GM23338 (cell line): ENCODE measurements at regions not wholly inside any gene's neighbourhood (a gene's known extent, or its start where the extent isn't known, plus 50 kb on each side); places are given as distances from the start of the nearest gene placed in this dataset.

Experiments
- ATAC-seq: fragments of 200-7000 bp; cut with Tn5 transposase; 3 replicates; pipeline ENCODE4 v1.9.1; 2020
- DNase-seq: peaks from one replicate; pipeline ENCODE4 v3.0.0-alpha.2; 2015; ENCODE audit warnings: low spot score
- H2AFZ ChIP-seq: fragments of 200-600 bp; sonication (generic); 2 replicates; pipeline ENCODE4 v1.8.0; 2016; ENCODE audit warnings: antibody characterized with exemption, mild to moderate bottlenecking, moderate library complexity
- H3F3A ChIP-seq: fragments of 200-600 bp; sonication (generic); replicated peaks from 2 replicates; pipeline ENCODE4 v1.8.0; 2017; ENCODE audit warnings: antibody characterized with exemption, mixed run types, low read depth
- H3K27ac ChIP-seq: fragments of 200-600 bp; sonication (generic); 2 replicates; pipeline ENCODE4 v1.6.1; 2016; ENCODE audit warnings: low read depth
- H3K27me3 ChIP-seq: fragments of 200-600 bp; sonication (generic); 2 replicates; pipeline ENCODE4 v1.8.0; 2016; ENCODE audit warnings: mild to moderate bottlenecking, mixed run types, moderate library complexity; ENCODE audit not compliant: insufficient read depth
- H3K36me3 ChIP-seq: fragments of 200-600 bp; sonication (generic); 2 replicates; pipeline ENCODE4 v1.8.0; 2016; ENCODE audit warnings: mild to moderate bottlenecking; ENCODE audit not compliant: insufficient read depth
- H3K4me1 ChIP-seq: fragments of 200-600 bp; sonication (generic); 2 replicates; pipeline ENCODE4 v1.8.0; 2016; ENCODE audit warnings: mild to moderate bottlenecking, moderate library complexity; ENCODE audit not compliant: insufficient read depth
- H3K4me2 ChIP-seq: fragments of 200-600 bp; sonication (generic); 2 replicates; pipeline ENCODE4 v1.7.1; 2017; ENCODE audit warnings: mixed run types
- H3K4me3 ChIP-seq: fragments of 200-600 bp; sonication (generic); 2 replicates; pipeline ENCODE4 v1.6.1; 2016; ENCODE audit warnings: mixed run types
- H3K79me2 ChIP-seq: fragments of 200-600 bp; sonication (generic); replicated peaks from 2 replicates; pipeline ENCODE4 v1.8.0; 2017; ENCODE audit warnings: mild to moderate bottlenecking; ENCODE audit not compliant: insufficient read depth
- H3K9me2 ChIP-seq: fragments of 200-600 bp; sonication (generic); 2 replicates; pipeline ENCODE4 v1.8.0; 2017; ENCODE audit not compliant: insufficient read depth
- H4K20me1 ChIP-seq: fragments of 200-600 bp; sonication (generic); replicated peaks from 2 replicates; pipeline ENCODE4 v1.8.0; 2017; ENCODE audit warnings: mild to moderate bottlenecking; ENCODE audit not compliant: insufficient read depth
- H3K27ac Mint-ChIP-seq: 2 replicates; pipeline ENCODE4 v1.8.0; 2020; ENCODE audit warnings: inconsistent platforms, mild to moderate bottlenecking, moderate library complexity, mixed read lengths
- H3K27me3 Mint-ChIP-seq: 3 replicates; pipeline ENCODE4 v1.8.0; 2022; ENCODE audit warnings: low read depth, mild to moderate bottlenecking, moderate library complexity, mixed read lengths, inconsistent platforms; ENCODE audit not compliant: insufficient read depth, poor library complexity
- H3K36me3 Mint-ChIP-seq: 3 replicates; pipeline ENCODE4 v1.8.0; 2021; ENCODE audit warnings: low read depth, mild to moderate bottlenecking, inconsistent platforms, moderate library complexity, mixed read lengths
- H3K4me1 Mint-ChIP-seq: 3 replicates; pipeline ENCODE4 v1.8.0; 2020; ENCODE audit warnings: mild to moderate bottlenecking, inconsistent platforms, mixed read lengths
- H3K4me3 Mint-ChIP-seq: 3 replicates; pipeline ENCODE4 v1.8.0; 2021; ENCODE audit warnings: moderate library complexity, mild to moderate bottlenecking, inconsistent platforms, mixed read lengths
- H3K9me3 Mint-ChIP-seq: 3 replicates; pipeline ENCODE4 v1.8.0; 2020; ENCODE audit warnings: moderate library complexity, mild to moderate bottlenecking, inconsistent platforms, mixed read lengths
- EZH2 ChIP-seq: fragments of 200-600 bp; sonication (generic); IDR thresholded peaks from one replicate; pipeline ENCODE4 v1.8.0; 2017; ENCODE audit warnings: antibody characterized with exemption, mild to moderate bottlenecking, low read depth; ENCODE audit not compliant: unreplicated experiment
- EZH2phosphoT487 ChIP-seq: fragments of 200-600 bp; sonication (generic); IDR thresholded peaks from one replicate; pipeline ENCODE4 v1.8.1; 2018; ENCODE audit warnings: antibody characterized with exemption; ENCODE audit not compliant: unreplicated experiment
- JUNB ChIP-seq: IDR thresholded peaks from one replicate; pipeline ENCODE4 v1.6.1; 2016; ENCODE audit warnings: antibody characterized with exemption; ENCODE audit not compliant: unreplicated experiment
- POLR2AphosphoS5 ChIP-seq: IDR thresholded peaks from 2 replicates; pipeline ENCODE4 v1.6.1; 2016; ENCODE audit warnings: antibody characterized with exemption, low read depth
- ZNF331 ChIP-seq: fragments of 250-450 bp; sonication (Bioruptor Pico); IDR thresholded peaks from 2 replicates; pipeline ENCODE4 v1.5.0; 2020; ENCODE audit warnings: low read depth, mild to moderate bottlenecking, moderate library complexity
- TF ChIP-seq, protein P1 (sequence below): fragments of 250-450 bp; sonication (Bioruptor Pico); IDR thresholded peaks from 2 replicates; pipeline ENCODE4 v1.5.0; 2020; ENCODE audit warnings: mild to moderate bottlenecking, moderate library complexity
- TF ChIP-seq, protein P2 (sequence below): IDR thresholded peaks from 2 replicates; pipeline ENCODE4 v1.6.1; 2016; ENCODE audit warnings: antibody characterized with exemption
- TF ChIP-seq, protein P3 (sequence below), 2 experiments: fragments of 200-600 bp in 1 of 2; sonication (generic) in 1 of 2; conservative IDR thresholded peaks; 2 replicates each; pipeline versions ENCODE4 v1.5.1 to v1.6.1; 2016 to 2017; ENCODE audit warnings: antibody characterized with exemption in 2 of 2, low read depth in 2 of 2, mild to moderate bottlenecking in 2 of 2, moderate library complexity in 1 of 2
- TF ChIP-seq, protein P4 (sequence below): IDR thresholded peaks from one replicate; pipeline ENCODE4 v1.6.1; 2018; ENCODE audit warnings: antibody characterized with exemption; ENCODE audit not compliant: unreplicated experiment

DNA sequence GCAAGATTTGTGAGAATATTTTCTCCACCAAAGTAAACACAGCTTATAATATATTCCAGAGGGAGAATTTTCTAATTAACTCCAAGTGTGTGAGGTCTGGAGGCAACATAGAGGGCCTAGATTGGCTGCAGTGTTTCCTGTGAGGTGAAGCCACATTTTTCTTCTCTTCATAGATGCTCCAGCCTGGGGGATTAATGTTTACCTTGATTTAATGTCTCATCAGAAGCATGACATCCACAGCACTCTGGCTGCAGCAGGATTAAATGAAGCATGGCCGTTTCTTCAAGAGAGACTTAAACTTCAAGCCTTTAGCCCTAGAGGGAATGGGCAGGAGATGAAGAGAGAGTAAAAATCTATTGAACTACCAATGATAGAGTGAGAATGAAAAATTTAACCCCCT, 137.9 kb upstream of the ZBTB20 start (continued):
- TF ChIP-seq, protein P1, sequence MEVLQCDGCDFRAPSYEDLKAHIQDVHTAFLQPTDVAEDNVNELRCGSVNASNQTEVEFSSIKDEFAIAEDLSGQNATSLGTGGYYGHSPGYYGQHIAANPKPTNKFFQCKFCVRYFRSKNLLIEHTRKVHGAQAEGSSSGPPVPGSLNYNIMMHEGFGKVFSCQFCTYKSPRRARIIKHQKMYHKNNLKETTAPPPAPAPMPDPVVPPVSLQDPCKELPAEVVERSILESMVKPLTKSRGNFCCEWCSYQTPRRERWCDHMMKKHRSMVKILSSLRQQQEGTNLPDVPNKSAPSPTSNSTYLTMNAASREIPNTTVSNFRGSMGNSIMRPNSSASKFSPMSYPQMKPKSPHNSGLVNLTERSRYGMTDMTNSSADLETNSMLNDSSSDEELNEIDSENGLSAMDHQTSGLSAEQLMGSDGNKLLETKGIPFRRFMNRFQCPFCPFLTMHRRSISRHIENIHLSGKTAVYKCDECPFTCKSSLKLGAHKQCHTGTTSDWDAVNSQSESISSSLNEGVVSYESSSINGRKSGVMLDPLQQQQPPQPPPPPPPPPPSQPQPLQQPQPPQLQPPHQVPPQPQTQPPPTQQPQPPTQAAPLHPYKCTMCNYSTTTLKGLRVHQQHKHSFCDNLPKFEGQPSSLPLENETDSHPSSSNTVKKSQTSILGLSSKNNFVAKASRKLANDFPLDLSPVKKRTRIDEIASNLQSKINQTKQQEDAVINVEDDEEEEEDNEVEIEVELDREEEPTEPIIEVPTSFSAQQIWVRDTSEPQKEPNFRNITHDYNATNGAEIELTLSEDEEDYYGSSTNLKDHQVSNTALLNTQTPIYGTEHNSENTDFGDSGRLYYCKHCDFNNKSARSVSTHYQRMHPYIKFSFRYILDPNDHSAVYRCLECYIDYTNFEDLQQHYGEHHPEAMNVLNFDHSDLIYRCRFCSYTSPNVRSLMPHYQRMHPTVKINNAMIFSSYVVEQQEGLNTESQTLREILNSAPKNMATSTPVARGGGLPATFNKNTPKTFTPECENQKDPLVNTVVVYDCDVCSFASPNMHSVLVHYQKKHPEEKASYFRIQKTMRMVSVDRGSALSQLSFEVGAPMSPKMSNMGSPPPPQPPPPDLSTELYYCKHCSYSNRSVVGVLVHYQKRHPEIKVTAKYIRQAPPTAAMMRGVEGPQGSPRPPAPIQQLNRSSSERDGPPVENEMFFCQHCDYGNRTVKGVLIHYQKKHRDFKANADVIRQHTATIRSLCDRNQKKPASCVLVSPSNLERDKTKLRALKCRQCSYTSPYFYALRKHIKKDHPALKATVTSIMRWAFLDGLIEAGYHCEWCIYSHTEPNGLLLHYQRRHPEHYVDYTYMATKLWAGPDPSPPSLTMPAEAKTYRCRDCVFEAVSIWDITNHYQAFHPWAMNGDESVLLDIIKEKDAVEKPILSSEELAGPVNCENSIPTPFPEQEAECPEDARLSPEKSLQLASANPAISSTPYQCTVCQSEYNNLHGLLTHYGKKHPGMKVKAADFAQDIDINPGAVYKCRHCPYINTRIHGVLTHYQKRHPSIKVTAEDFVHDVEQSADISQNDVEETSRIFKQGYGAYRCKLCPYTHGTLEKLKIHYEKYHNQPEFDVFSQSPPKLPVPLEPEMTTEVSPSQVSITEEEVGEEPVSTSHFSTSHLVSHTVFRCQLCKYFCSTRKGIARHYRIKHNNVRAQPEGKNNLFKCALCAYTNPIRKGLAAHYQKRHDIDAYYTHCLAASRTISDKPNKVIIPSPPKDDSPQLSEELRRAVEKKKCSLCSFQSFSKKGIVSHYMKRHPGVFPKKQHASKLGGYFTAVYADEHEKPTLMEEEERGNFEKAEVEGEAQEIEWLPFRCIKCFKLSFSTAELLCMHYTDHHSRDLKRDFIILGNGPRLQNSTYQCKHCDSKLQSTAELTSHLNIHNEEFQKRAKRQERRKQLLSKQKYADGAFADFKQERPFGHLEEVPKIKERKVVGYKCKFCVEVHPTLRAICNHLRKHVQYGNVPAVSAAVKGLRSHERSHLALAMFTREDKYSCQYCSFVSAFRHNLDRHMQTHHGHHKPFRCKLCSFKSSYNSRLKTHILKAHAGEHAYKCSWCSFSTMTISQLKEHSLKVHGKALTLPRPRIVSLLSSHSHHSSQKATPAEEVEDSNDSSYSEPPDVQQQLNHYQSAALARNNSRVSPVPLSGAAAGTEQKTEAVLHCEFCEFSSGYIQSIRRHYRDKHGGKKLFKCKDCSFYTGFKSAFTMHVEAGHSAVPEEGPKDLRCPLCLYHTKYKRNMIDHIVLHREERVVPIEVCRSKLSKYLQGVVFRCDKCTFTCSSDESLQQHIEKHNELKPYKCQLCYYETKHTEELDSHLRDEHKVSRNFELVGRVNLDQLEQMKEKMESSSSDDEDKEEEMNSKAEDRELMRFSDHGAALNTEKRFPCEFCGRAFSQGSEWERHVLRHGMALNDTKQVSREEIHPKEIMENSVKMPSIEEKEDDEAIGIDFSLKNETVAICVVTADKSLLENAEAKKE (CRISPR knock-in tag): no peak
- TF ChIP-seq EZH2: no peak
- TF ChIP-seq, protein P2, sequence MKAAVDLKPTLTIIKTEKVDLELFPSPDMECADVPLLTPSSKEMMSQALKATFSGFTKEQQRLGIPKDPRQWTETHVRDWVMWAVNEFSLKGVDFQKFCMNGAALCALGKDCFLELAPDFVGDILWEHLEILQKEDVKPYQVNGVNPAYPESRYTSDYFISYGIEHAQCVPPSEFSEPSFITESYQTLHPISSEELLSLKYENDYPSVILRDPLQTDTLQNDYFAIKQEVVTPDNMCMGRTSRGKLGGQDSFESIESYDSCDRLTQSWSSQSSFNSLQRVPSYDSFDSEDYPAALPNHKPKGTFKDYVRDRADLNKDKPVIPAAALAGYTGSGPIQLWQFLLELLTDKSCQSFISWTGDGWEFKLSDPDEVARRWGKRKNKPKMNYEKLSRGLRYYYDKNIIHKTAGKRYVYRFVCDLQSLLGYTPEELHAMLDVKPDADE: no peak
- TF ChIP-seq JUNB: no peak

DNA sequence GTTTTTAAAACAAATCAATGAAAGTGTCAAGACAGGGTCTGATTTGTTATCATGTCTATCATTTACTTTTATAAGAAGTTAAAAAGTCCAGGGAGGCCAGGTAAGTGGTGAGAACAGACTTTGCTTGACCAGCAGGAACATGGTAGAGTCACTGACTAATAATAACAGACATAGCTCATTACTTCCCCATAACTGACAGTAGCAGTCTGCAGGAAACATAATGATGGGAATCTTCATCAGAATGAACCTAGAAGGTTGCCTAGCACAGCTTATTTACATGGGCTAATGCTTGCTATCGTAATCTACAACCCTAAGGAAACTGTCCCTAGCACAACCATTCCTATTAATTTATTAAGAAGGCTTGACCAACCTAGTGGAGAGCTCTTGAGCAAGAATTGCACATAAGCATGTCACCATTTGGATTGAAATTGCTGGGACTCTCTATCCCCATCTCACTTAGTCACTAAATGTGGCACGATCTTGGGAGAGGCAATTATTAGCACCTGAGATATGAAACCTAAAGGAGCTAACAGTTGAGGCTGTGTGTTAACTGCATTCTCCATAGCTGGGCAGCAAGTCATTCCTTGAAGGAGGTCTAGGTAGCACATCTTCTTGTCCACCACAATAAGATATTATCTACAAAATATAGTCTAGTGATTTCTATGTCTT, 139.6 kb upstream of the ZBTB20 start:
- H3K27me3 ChIP-seq: no peaks in the 10 kb centered on the region
- no peak overlapping the region for H3K4me3 ChIP-seq
- H2AFZ ChIP-seq: no peak overlapping the region
- Mint-ChIP-seq H3K27me3 (no peaks in the 10 kb centered on the region), H3K36me3 (no peaks in the 10 kb centered on the region), H3K4me1 (no peaks in the 10 kb centered on the region), H3K27ac (no peak overlapping the region), H3K9me3 (no peaks in the 10 kb centered on the region), H3K4me3 (no peak overlapping the region)
- no peaks in the 10 kb centered on the region for H3K4me1 ChIP-seq
- ATAC-seq (no peak), DNase-seq (no peak)
- H3F3A ChIP-seq: no peaks in the 10 kb centered on the region
- no peaks in the 10 kb centered on the region for H3K79me2 ChIP-seq
- H3K36me3 ChIP-seq: no peaks in the 10 kb centered on the region
- H4K20me1 ChIP-seq: no peaks in the 10 kb centered on the region
- H3K27ac ChIP-seq: no peak overlapping the region
- H3K9me2 ChIP-seq: peaks cover 3% of the 10 kb centered on the region
- TF ChIP-seq, protein P3, sequence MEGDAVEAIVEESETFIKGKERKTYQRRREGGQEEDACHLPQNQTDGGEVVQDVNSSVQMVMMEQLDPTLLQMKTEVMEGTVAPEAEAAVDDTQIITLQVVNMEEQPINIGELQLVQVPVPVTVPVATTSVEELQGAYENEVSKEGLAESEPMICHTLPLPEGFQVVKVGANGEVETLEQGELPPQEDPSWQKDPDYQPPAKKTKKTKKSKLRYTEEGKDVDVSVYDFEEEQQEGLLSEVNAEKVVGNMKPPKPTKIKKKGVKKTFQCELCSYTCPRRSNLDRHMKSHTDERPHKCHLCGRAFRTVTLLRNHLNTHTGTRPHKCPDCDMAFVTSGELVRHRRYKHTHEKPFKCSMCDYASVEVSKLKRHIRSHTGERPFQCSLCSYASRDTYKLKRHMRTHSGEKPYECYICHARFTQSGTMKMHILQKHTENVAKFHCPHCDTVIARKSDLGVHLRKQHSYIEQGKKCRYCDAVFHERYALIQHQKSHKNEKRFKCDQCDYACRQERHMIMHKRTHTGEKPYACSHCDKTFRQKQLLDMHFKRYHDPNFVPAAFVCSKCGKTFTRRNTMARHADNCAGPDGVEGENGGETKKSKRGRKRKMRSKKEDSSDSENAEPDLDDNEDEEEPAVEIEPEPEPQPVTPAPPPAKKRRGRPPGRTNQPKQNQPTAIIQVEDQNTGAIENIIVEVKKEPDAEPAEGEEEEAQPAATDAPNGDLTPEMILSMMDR (conservative IDR thresholded peaks at IDR 0.05; ENCODE audit: low read depth in 2 of 2): no peak
- TF ChIP-seq POLR2AphosphoS5: no peak
- no peak for TF ChIP-seq ZNF331 (CRISPR knock-in tag)
- no peak for TF ChIP-seq EZH2
- no peak for TF ChIP-seq EZH2phosphoT487
- no peak for TF ChIP-seq JUNB
- TF ChIP-seq, protein P4, sequence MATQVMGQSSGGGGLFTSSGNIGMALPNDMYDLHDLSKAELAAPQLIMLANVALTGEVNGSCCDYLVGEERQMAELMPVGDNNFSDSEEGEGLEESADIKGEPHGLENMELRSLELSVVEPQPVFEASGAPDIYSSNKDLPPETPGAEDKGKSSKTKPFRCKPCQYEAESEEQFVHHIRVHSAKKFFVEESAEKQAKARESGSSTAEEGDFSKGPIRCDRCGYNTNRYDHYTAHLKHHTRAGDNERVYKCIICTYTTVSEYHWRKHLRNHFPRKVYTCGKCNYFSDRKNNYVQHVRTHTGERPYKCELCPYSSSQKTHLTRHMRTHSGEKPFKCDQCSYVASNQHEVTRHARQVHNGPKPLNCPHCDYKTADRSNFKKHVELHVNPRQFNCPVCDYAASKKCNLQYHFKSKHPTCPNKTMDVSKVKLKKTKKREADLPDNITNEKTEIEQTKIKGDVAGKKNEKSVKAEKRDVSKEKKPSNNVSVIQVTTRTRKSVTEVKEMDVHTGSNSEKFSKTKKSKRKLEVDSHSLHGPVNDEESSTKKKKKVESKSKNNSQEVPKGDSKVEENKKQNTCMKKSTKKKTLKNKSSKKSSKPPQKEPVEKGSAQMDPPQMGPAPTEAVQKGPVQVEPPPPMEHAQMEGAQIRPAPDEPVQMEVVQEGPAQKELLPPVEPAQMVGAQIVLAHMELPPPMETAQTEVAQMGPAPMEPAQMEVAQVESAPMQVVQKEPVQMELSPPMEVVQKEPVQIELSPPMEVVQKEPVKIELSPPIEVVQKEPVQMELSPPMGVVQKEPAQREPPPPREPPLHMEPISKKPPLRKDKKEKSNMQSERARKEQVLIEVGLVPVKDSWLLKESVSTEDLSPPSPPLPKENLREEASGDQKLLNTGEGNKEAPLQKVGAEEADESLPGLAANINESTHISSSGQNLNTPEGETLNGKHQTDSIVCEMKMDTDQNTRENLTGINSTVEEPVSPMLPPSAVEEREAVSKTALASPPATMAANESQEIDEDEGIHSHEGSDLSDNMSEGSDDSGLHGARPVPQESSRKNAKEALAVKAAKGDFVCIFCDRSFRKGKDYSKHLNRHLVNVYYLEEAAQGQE: no peak
- no peak overlapping the region for H3K4me2 ChIP-seq
